OCI-LY3 (cell line): ENCODE measurements at regions not wholly inside any gene's neighbourhood (a gene's known extent, or its start where the extent isn't known, plus 50 kb on each side); places are given as distances from the start of the nearest gene placed in this dataset.

Experiments
- H2AFZ ChIP-seq: fragments of 200-600, 300-600 bp; shearing (Covaris generic); 2 replicates; pipeline ENCODE4 v1.6.0; 2014; ENCODE audit warnings: antibody characterized with exemption, low read depth, low read length
- H3K27ac ChIP-seq: fragments of 200-600, 300-600 bp; sonication (generic); 2 replicates; pipeline ENCODE4 v1.5.1; 2014; ENCODE audit warnings: mild to moderate bottlenecking, low read length, moderate library complexity, mixed read lengths
- H3K27me3 ChIP-seq: fragments of 200-600, 300-600 bp; sonication (generic); 2 replicates; pipeline ENCODE4 v1.6.1; 2014; ENCODE audit warnings: low read depth, low read length, mixed read lengths
- H3K36me3 ChIP-seq: fragments of 200-600, 300-600 bp; sonication (generic); replicated peaks from 2 replicates; pipeline ENCODE3; 2014; ENCODE audit warnings: low read depth, low read length, mixed read lengths
- H3K4me1 ChIP-seq: fragments of 300-600, 200-600 bp; sonication (generic); 2 replicates; pipeline ENCODE4 v1.6.1; 2014; ENCODE audit warnings: low read length, mixed read lengths
- H3K4me2 ChIP-seq: fragments of 200-600, 300-600 bp; sonication (generic); 2 replicates; pipeline ENCODE4 v1.6.1; 2014; ENCODE audit warnings: low read length, mixed read lengths
- H3K4me3 ChIP-seq: fragments of 300-600, 200-600 bp; sonication (generic); 2 replicates; pipeline ENCODE4 v1.5.1; 2014; ENCODE audit warnings: antibody characterized with exemption, mild to moderate bottlenecking, low read length, moderate library complexity
- H3K79me2 ChIP-seq: fragments of 300-600, 200-600 bp; shearing (Covaris generic); 2 replicates; pipeline ENCODE4 v1.6.1; 2014; ENCODE audit warnings: mild to moderate bottlenecking, low read length, mixed read lengths
- H3K9ac ChIP-seq: fragments of 300-600, 200-600 bp; shearing (Covaris generic); 2 replicates; pipeline ENCODE4 v1.6.0; 2014; ENCODE audit warnings: mild to moderate bottlenecking, low read length, moderate library complexity
- H3K9me3 ChIP-seq: fragments of 200-600, 300-600 bp; shearing (Covaris generic); 2 replicates; pipeline ENCODE4 v1.6.1; 2014; ENCODE audit warnings: low read length, mixed read lengths; ENCODE audit not compliant: insufficient read depth
- H4K20me1 ChIP-seq: fragments of 200-600, 300-600 bp; sonication (generic); 2 replicates; pipeline ENCODE4 v1.6.1; 2016; ENCODE audit warnings: low read length, mixed read lengths; ENCODE audit not compliant: insufficient read depth
- CTCF ChIP-seq: fragments of 200-600, 300-600 bp; sonication (generic); IDR thresholded peaks from 2 replicates; pipeline ENCODE4 v1.5.1; 2014; ENCODE audit warnings: antibody characterized with exemption, low read length, low read depth
- EZH2phosphoT487 ChIP-seq: fragments of 200-600 bp; shearing (Covaris generic); IDR thresholded peaks from 2 replicates; pipeline ENCODE4 v1.6.1; 2018; ENCODE audit warnings: antibody characterized with exemption, mixed run types, low read depth

- TF ChIP-seq CTCF (no peak), EZH2phosphoT487 (no peak)
- no peak overlapping the region for H3K4me3 ChIP-seq
- H3K79me2 ChIP-seq = no peaks in the 10 kb centered on the region
- H4K20me1 ChIP-seq = no peaks in the 10 kb centered on the region
- no peaks in the 10 kb centered on the region for H3K4me1 ChIP-seq
- no peak overlapping the region for H3K27ac ChIP-seq
- H3K9ac ChIP-seq = no peak overlapping the region
- H2AFZ ChIP-seq = no peak overlapping the region
- no peak overlapping the region for H3K4me2 ChIP-seq
- no peaks in the 10 kb centered on the region for H3K36me3 ChIP-seq
- H3K27me3 ChIP-seq = no peaks in the 10 kb centered on the region
- H3K9me3 ChIP-seq = no peaks in the 10 kb centered on the region
Observed at GRCh38 chr12:38016602-38017001, 300.0 kb upstream of the ALG10B start.

- Histone ChIP-seq H4K20me1 (no peaks in the 10 kb centered on the region), H3K4me1 (no peaks in the 10 kb centered on the region), H2AFZ (no peak overlapping the region), H3K79me2 (no peaks in the 10 kb centered on the region), H3K27me3 (no peaks in the 10 kb centered on the region), H3K4me2 (no peak overlapping the region), H3K9me3 (peaks cover 26% of the 10 kb centered on the region; the same call in 1 of the 2 replicates), H3K4me3 (no peak overlapping the region), H3K27ac (no peak overlapping the region), H3K36me3 (no peaks in the 10 kb centered on the region), H3K9ac (no peak overlapping the region)
- no peak for TF ChIP-seq EZH2phosphoT487
- no peak for TF ChIP-seq CTCF
Observed at GRCh38 chr12:38025916-38026315, 290.7 kb upstream of the ALG10B start.

GRCh38 chr12:38053113-38053512 is 263.5 kb upstream of the ALG10B start:
- H3K36me3 ChIP-seq = no peaks in the 10 kb centered on the region
- no peak overlapping the region for H3K4me3 ChIP-seq
- H3K4me2 ChIP-seq = no peak overlapping the region
- H4K20me1 ChIP-seq = no peaks in the 10 kb centered on the region
- H3K9me3 ChIP-seq = no peaks in the 10 kb centered on the region
- no peak overlapping the region for H3K9ac ChIP-seq
- H3K27ac ChIP-seq = no peak overlapping the region
- H3K79me2 ChIP-seq = no peaks in the 10 kb centered on the region
- no peaks in the 10 kb centered on the region for H3K4me1 ChIP-seq
- TF ChIP-seq EZH2phosphoT487 (no peak), CTCF (no peak)
- H2AFZ ChIP-seq = no peak overlapping the region
- no peaks in the 10 kb centered on the region for H3K27me3 ChIP-seq

GRCh38 chr12:38053655-38054464 is 262.7 kb upstream of the ALG10B start:
- Histone ChIP-seq H3K4me2 (no peak overlapping the region), H3K4me3 (no peak overlapping the region)

More at GRCh38 chr12:38053655-38054464, 262.7 kb upstream of the ALG10B start:
- Histone ChIP-seq H2AFZ (no peak overlapping the region), H3K9ac (no peak overlapping the region), H3K9me3 (no peaks in the 10 kb centered on the region), H3K79me2 (no peaks in the 10 kb centered on the region), H3K27me3 (no peaks in the 10 kb centered on the region), H3K36me3 (no peaks in the 10 kb centered on the region), H3K4me1 (no peaks in the 10 kb centered on the region), H3K27ac (no peak overlapping the region), H4K20me1 (no peaks in the 10 kb centered on the region)
- TF ChIP-seq CTCF (no peak), EZH2phosphoT487 (no peak)
